ENCODE measurements at regions not wholly inside any gene's neighbourhood (a gene's known extent, or its start where the extent isn't known, plus 50 kb on each side); places are given as distances from the start of the nearest gene placed in this dataset.

DNA sequence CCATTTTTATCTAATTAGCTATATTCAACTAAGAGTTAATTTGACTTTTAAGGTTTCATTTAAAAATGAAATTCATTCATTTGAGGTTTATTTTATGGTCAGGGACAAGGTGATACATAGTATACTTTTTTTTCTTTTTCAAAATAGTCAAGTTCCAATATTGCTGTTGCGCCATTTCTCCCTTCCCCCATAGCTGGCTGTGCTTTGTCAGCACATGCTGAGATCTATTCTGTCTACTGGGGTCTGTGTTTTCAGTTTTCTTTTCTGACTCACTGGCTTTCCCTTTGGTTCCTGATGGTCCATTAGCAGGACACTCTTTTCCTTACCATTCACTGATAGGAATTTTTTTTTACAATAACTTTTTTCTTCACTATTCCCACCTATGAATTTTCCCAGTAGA, 336.4 kb upstream of the TMEM229A start:
- H4K20me1 ChIP-seq (replicated peaks; ENCODE audit: control insufficient read depth, insufficient read depth, low read length) = no peaks in the 10 kb centered on the region
- ATAC-seq = no peak
- no TSS peak for BruUV-seq (replicated peaks)
- ChIA-PET CTCF (ENCODE audit: low intra/inter-chr PET ratio) (interaction anchor here (0.6 kb wide), 1 partner anchor 18 kb away, joined by 3 read pairs; no protein-coding TSS in a partner anchor), POLR2A (no interaction called here)
- H3K4me1 ChIP-seq (replicated peaks in 1 of 2; ENCODE audit: control insufficient read depth in 2 of 2, insufficient read depth in 2 of 2, low read length in 2 of 2) = no peaks in the 10 kb centered on the region
- no peaks in the 10 kb centered on the region for H3K27me3 ChIP-seq (ENCODE audit: control insufficient read depth in 2 of 2, insufficient read depth in 2 of 2, low read length in 2 of 2)
- WGBS (ENCODE audit: insufficient coverage, low coverage, missing lambda C conversion rate) = 5% methylated on average over 1 of the region's 1 CpG
- H3K9me3 ChIP-seq (replicated peaks; ENCODE audit: control insufficient read depth, insufficient read depth, low read depth, low read length) = no peaks in the 10 kb centered on the region
- H3K9ac ChIP-seq (ENCODE audit: insufficient read depth in 1 of 2, low read depth in 2 of 2, low read length in 2 of 2) = no peak overlapping the region
- H3K27ac ChIP-seq (ENCODE audit: extremely low read depth, low read depth, low read length) = no peak overlapping the region
- no peak overlapping the region for H3K4me2 ChIP-seq (ENCODE audit: insufficient read depth, low read length)
- no peak for DNase-seq (ENCODE audit: extremely low read depth in 1 of 4, low spot score in 3 of 4)
- no peaks in the 10 kb centered on the region for H3K36me3 ChIP-seq (ENCODE audit: control insufficient read depth, insufficient read depth, low read length)
- no peak overlapping the region for H3K4me3 ChIP-seq
- in situ Hi-C loops (cut with MboI) = no loop called here
- H2AFZ ChIP-seq (ENCODE audit: low read depth, low read length) = no peak overlapping the region
- TF ChIP-seq CBX3 (IDR thresholded peaks at IDR 0.05; ENCODE audit: borderline replicate concordance in 1 of 2, low read length in 2 of 2) (no peak), CXXC5 (CRISPR knock-in tag; IDR thresholded peaks at IDR 0.05) (peak; percentile 26; the same call in 1 of the 2 replicates), PHF20 (IDR thresholded peaks at IDR 0.05; ENCODE audit: partially characterized antibody) (no peak)
- TF ChIP-seq, protein P1, sequence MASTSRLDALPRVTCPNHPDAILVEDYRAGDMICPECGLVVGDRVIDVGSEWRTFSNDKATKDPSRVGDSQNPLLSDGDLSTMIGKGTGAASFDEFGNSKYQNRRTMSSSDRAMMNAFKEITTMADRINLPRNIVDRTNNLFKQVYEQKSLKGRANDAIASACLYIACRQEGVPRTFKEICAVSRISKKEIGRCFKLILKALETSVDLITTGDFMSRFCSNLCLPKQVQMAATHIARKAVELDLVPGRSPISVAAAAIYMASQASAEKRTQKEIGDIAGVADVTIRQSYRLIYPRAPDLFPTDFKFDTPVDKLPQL (IDR thresholded peaks at IDR 0.05; ENCODE audit: extremely low read depth, insufficient read length) = no peak
- no peaks in the 10 kb centered on the region for H3K79me2 ChIP-seq (ENCODE audit: control insufficient read depth, insufficient read depth, low read length)
- no peaks in the 10 kb centered on the region for H3K9me1 ChIP-seq (ENCODE audit: control insufficient read depth, insufficient read depth, low read length)
- intact Hi-C loops (cut with micrococcal nuclease) = no loop called here
- FAIRE-seq = no peak

DNA sequence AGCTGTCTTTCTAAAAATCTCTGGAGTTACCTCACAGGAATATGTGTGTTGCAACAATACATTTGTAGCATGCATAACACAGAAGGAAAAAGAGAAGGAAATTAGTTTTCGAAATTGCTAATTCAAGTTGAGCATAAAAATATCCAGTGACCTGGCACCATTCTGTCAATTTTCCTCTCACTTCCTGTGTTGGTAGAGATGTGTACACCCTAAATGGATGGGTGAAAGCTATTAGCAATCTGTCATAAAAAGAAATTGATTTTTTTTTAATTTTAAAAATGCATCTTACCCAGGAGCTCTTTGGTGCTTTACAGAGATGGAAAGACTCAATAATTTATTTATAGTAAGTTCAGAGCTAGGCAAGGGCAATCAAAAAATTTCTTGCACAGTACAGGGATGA, 333.3 kb upstream of the TMEM229A start:
- Histone ChIP-seq H3K36me3 (ENCODE audit: control insufficient read depth, insufficient read depth, low read length) (no peaks in the 10 kb centered on the region), H3K4me2 (ENCODE audit: insufficient read depth, low read length) (no peak overlapping the region), H3K9me3 (replicated peaks; ENCODE audit: control insufficient read depth, insufficient read depth, low read depth, low read length) (peaks cover 2% of the 10 kb centered on the region; the same call in 1 of the 2 replicates), H3K27me3 (ENCODE audit: control insufficient read depth in 2 of 2, insufficient read depth in 2 of 2, low read length in 2 of 2) (no peaks in the 10 kb centered on the region), H4K20me1 (replicated peaks; ENCODE audit: control insufficient read depth, insufficient read depth, low read length) (no peaks in the 10 kb centered on the region), H3K9me1 (ENCODE audit: control insufficient read depth, insufficient read depth, low read length) (no peaks in the 10 kb centered on the region), H3K9ac (ENCODE audit: insufficient read depth in 1 of 2, low read depth in 2 of 2, low read length in 2 of 2) (no peak overlapping the region), H3K27ac (ENCODE audit: extremely low read depth, low read depth, low read length) (no peak overlapping the region), H3K4me3 (no peak overlapping the region), H2AFZ (ENCODE audit: low read depth, low read length) (no peak overlapping the region), H3K4me1 (replicated peaks in 1 of 2; ENCODE audit: control insufficient read depth in 2 of 2, insufficient read depth in 2 of 2, low read length in 2 of 2) (no peaks in the 10 kb centered on the region), H3K79me2 (ENCODE audit: control insufficient read depth, insufficient read depth, low read length) (no peaks in the 10 kb centered on the region)
- WGBS (ENCODE audit: insufficient coverage, low coverage, missing lambda C conversion rate) = 0% methylated on average over 1 of the region's 1 CpG
- FAIRE-seq = no peak
- POLR2A ChIA-PET = no interaction called here
- no peak for ATAC-seq
- in situ Hi-C loops (cut with MboI) (no loop called here), intact Hi-C loops (cut with micrococcal nuclease) (no loop called here)
- CTCF ChIA-PET (ENCODE audit: low intra/inter-chr PET ratio) = no interaction called here
- BruUV-seq (replicated peaks) = no TSS peak
- DNase-seq (ENCODE audit: extremely low read depth in 1 of 4, low spot score in 3 of 4) = no peak
- TF ChIP-seq ZNF253 (CRISPR knock-in tag; conservative IDR thresholded peaks at IDR 0.05) (no peak), SRSF9 (IDR thresholded peaks at IDR 0.05; ENCODE audit: borderline replicate concordance, low read depth, low read length) (no peak), RAD21 (CRISPR knock-in tag; conservative IDR thresholded peaks at IDR 0.05 in 1 of 2, IDR thresholded peaks at IDR 0.05 in 1 of 2) (no peak), EP300 (IDR thresholded peaks at IDR 0.05; ENCODE audit: low read length) (no peak), ZC3H8 (IDR thresholded peaks at IDR 0.05) (no peak), KAT2B (IDR thresholded peaks at IDR 0.05; ENCODE audit: low read depth, low read length) (no peak), ZFP1 (CRISPR knock-in tag; IDR thresholded peaks at IDR 0.05) (no peak), NFIC (IDR thresholded peaks at IDR 0.05) (no peak), MAFG (tag; conservative IDR thresholded peaks at IDR 0.05) (no peak)
- TF ChIP-seq, protein P2, sequence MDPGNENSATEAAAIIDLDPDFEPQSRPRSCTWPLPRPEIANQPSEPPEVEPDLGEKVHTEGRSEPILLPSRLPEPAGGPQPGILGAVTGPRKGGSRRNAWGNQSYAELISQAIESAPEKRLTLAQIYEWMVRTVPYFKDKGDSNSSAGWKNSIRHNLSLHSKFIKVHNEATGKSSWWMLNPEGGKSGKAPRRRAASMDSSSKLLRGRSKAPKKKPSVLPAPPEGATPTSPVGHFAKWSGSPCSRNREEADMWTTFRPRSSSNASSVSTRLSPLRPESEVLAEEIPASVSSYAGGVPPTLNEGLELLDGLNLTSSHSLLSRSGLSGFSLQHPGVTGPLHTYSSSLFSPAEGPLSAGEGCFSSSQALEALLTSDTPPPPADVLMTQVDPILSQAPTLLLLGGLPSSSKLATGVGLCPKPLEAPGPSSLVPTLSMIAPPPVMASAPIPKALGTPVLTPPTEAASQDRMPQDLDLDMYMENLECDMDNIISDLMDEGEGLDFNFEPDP (CRISPR knock-in tag; IDR thresholded peaks at IDR 0.05) = no peak

Measured in K562 (cell line).